Ishikawa (cell line): ENCODE measurements at regions not wholly inside any gene's neighbourhood (a gene's known extent, or its start where the extent isn't known, plus 50 kb on each side); places are given as distances from the start of the nearest gene placed in this dataset.

Source experiments
- CEBPB ChIP-seq: IDR thresholded peaks from 2 replicates; pipeline ENCODE4 v1.6.1; 2012
- CREB1 ChIP-seq: IDR thresholded peaks from 2 replicates; pipeline ENCODE4 v1.6.1; 2012; ENCODE audit warnings: low read depth
- EGR1 ChIP-seq: IDR thresholded peaks from 2 replicates; pipeline ENCODE4 v1.6.1; 2012
- EP300 ChIP-seq: IDR thresholded peaks from 2 replicates; pipeline ENCODE4 v1.6.1; 2012; ENCODE audit warnings: borderline replicate concordance
- FOXM1 ChIP-seq: IDR thresholded peaks from 2 replicates; pipeline ENCODE4 v1.6.1; 2012; ENCODE audit warnings: low read depth, borderline replicate concordance
- RAD21 ChIP-seq: IDR thresholded peaks from 2 replicates; pipeline ENCODE4 v1.6.1; 2012; ENCODE audit warnings: low read depth
- TAF1 ChIP-seq: IDR thresholded peaks from 2 replicates; pipeline ENCODE4 v1.6.1; 2012; ENCODE audit warnings: low read depth, mild to moderate bottlenecking
- TCF12 ChIP-seq: IDR thresholded peaks from 2 replicates; pipeline ENCODE4 v1.6.1; 2012; ENCODE audit warnings: low read depth
- TEAD4 ChIP-seq: IDR thresholded peaks from 2 replicates; pipeline ENCODE4 v1.6.1; 2012
- USF1 ChIP-seq: IDR thresholded peaks from 2 replicates; pipeline ENCODE4 v1.6.1; 2012
- YY1 ChIP-seq: IDR thresholded peaks from 2 replicates; pipeline ENCODE4 v1.6.1; 2012; ENCODE audit warnings: low read depth
- TF ChIP-seq, protein P1 (sequence below): IDR thresholded peaks from 2 replicates; pipeline ENCODE4 v1.6.1; 2012; ENCODE audit warnings: low read depth, mild to moderate bottlenecking
- TF ChIP-seq, protein P2 (sequence below): IDR thresholded peaks from 2 replicates; pipeline ENCODE4 v1.6.1; 2012

GRCh38 chr16:47970291-47970931, 185.4 kb downstream of the ABCC12 start:
- no peak for TF ChIP-seq EP300
- no peak for TF ChIP-seq TAF1
- TF ChIP-seq, protein P1, sequence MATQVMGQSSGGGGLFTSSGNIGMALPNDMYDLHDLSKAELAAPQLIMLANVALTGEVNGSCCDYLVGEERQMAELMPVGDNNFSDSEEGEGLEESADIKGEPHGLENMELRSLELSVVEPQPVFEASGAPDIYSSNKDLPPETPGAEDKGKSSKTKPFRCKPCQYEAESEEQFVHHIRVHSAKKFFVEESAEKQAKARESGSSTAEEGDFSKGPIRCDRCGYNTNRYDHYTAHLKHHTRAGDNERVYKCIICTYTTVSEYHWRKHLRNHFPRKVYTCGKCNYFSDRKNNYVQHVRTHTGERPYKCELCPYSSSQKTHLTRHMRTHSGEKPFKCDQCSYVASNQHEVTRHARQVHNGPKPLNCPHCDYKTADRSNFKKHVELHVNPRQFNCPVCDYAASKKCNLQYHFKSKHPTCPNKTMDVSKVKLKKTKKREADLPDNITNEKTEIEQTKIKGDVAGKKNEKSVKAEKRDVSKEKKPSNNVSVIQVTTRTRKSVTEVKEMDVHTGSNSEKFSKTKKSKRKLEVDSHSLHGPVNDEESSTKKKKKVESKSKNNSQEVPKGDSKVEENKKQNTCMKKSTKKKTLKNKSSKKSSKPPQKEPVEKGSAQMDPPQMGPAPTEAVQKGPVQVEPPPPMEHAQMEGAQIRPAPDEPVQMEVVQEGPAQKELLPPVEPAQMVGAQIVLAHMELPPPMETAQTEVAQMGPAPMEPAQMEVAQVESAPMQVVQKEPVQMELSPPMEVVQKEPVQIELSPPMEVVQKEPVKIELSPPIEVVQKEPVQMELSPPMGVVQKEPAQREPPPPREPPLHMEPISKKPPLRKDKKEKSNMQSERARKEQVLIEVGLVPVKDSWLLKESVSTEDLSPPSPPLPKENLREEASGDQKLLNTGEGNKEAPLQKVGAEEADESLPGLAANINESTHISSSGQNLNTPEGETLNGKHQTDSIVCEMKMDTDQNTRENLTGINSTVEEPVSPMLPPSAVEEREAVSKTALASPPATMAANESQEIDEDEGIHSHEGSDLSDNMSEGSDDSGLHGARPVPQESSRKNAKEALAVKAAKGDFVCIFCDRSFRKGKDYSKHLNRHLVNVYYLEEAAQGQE: peak; percentile 87
- TF ChIP-seq RAD21: no peak
- TF ChIP-seq CEBPB: no peak
- no peak for TF ChIP-seq YY1
- TF ChIP-seq EGR1: no peak
- TF ChIP-seq TEAD4: no peak
- TF ChIP-seq CREB1: no peak
- TF ChIP-seq, protein P2, sequence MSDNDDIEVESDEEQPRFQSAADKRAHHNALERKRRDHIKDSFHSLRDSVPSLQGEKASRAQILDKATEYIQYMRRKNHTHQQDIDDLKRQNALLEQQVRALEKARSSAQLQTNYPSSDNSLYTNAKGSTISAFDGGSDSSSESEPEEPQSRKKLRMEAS: no peak
- no peak for TF ChIP-seq TCF12
- no peak for TF ChIP-seq FOXM1
- no peak for TF ChIP-seq USF1
